WTC11 (cell line): ENCODE measurements at regions not wholly inside any gene's neighbourhood (a gene's known extent, or its start where the extent isn't known, plus 50 kb on each side); places are given as distances from the start of the nearest gene placed in this dataset.

Experiments
- ATAC-seq: fragments of 200-7000 bp; cut with Tn5 transposase; 2 replicates; pipeline ENCODE4 v1.10.0; 2021; ENCODE audit warnings: mild to moderate bottlenecking, moderate library complexity
- CTCF ChIA-PET: fragments of 300-600 bp; sonication (Branson Sonifier 250); formaldehyde crosslinking; loops from one replicate; lab custom pipeline; 2021; ENCODE audit warnings: antibody characterized with exemption; lab: Charles Lee
- POLR2A ChIA-PET: fragments of 350-600 bp; sonication (Branson Sonifier 250); formaldehyde crosslinking; loops from one replicate; lab custom pipeline; 2021; ENCODE audit warnings: antibody characterized with exemption; lab: Charles Lee
- DNase-seq: peaks from one replicate; pipeline ENCODE4 v3.0.0; 2021; ENCODE audit warnings: low spot score
- H3K27ac Mint-ChIP-seq: 2 replicates; pipeline ENCODE4 v1.8.0; 2021; ENCODE audit warnings: mixed read lengths
- H3K27me3 Mint-ChIP-seq: 2 replicates; pipeline ENCODE4 v1.8.0; 2021; ENCODE audit warnings: low read depth, mild to moderate bottlenecking, moderate library complexity, mixed read lengths
- H3K36me3 Mint-ChIP-seq: 2 replicates; pipeline ENCODE4 v1.8.0; 2021; ENCODE audit warnings: mixed read lengths
- H3K4me1 Mint-ChIP-seq: 2 replicates; pipeline ENCODE4 v1.8.0; 2022; ENCODE audit warnings: mixed read lengths
- H3K4me3 Mint-ChIP-seq: 2 replicates; pipeline ENCODE4 v1.8.0; 2021; ENCODE audit warnings: mild to moderate bottlenecking, moderate library complexity, mixed read lengths
- H3K9me3 Mint-ChIP-seq: 2 replicates; pipeline ENCODE4 v1.8.0; 2021; ENCODE audit warnings: mixed read lengths
- CREB1 ChIP-seq: sonication (generic); formaldehyde crosslinking; IDR thresholded peaks from 2 replicates; pipeline ENCODE4 v1.8.0; 2023; ENCODE audit warnings: mild to moderate bottlenecking, missing genetic modification reagents
- ESRRA ChIP-seq: sonication (generic); formaldehyde crosslinking; IDR thresholded peaks from 2 replicates; pipeline ENCODE4 v1.8.1; 2022; ENCODE audit warnings: mild to moderate bottlenecking, missing genetic modification reagents, borderline replicate concordance
- ETV6 ChIP-seq: sonication (generic); formaldehyde crosslinking; IDR thresholded peaks from 2 replicates; pipeline ENCODE4 v1.8.1; 2022; ENCODE audit warnings: mild to moderate bottlenecking, missing genetic modification reagents
- FOXJ3 ChIP-seq: sonication (generic); formaldehyde crosslinking; IDR thresholded peaks from 2 replicates; pipeline ENCODE4 v1.9.0; 2021; ENCODE audit warnings: missing genetic modification reagents, mild to moderate bottlenecking, borderline replicate concordance
- FOXK1 ChIP-seq: sonication (generic); formaldehyde crosslinking; IDR thresholded peaks from 2 replicates; pipeline ENCODE4 v1.8.0; 2022; ENCODE audit warnings: mild to moderate bottlenecking, moderate library complexity, missing genetic modification reagents
- GABPB1 ChIP-seq: sonication (generic); formaldehyde crosslinking; IDR thresholded peaks from 2 replicates; pipeline ENCODE4 v1.8.1; 2023; ENCODE audit warnings: mild to moderate bottlenecking, missing genetic modification reagents
- GTF2I ChIP-seq: fragments of 250-450 bp; sonication (Bioruptor Pico); conservative IDR thresholded peaks from 2 replicates; pipeline ENCODE4 v1.4.0; 2021; ENCODE audit warnings: mild to moderate bottlenecking
- JUN ChIP-seq: sonication (generic); formaldehyde crosslinking; IDR thresholded peaks from 2 replicates; pipeline ENCODE4 v1.8.0; 2023; ENCODE audit warnings: mild to moderate bottlenecking, missing genetic modification reagents
- NFYB ChIP-seq: sonication (generic); formaldehyde crosslinking; conservative IDR thresholded peaks from 2 replicates; pipeline ENCODE4 v1.8.0; 2022; ENCODE audit warnings: low read depth, missing genetic modification reagents
- RORB ChIP-seq: fragments of 250-450 bp; sonication (Bioruptor Pico); IDR thresholded peaks from 2 replicates; pipeline ENCODE4 v1.9.0; 2021; ENCODE audit warnings: mild to moderate bottlenecking
- SMAD3 ChIP-seq: sonication (generic); formaldehyde crosslinking; IDR thresholded peaks from 2 replicates; pipeline ENCODE4 v1.8.0; 2022; ENCODE audit warnings: missing genetic modification reagents, mild to moderate bottlenecking, borderline replicate concordance
- ZBTB43 ChIP-seq: sonication (generic); formaldehyde crosslinking; IDR thresholded peaks from 2 replicates; pipeline ENCODE4 v1.8.1; 2023; ENCODE audit warnings: mild to moderate bottlenecking, missing genetic modification reagents
- ZNF396 ChIP-seq: fragments of 250-450 bp; sonication (Bioruptor Pico); IDR thresholded peaks from 2 replicates; pipeline ENCODE4 v1.8.0; 2021; ENCODE audit warnings: mild to moderate bottlenecking, moderate library complexity, borderline replicate concordance
- TF ChIP-seq, protein P1 (sequence below): sonication (generic); formaldehyde crosslinking; IDR thresholded peaks from 2 replicates; pipeline ENCODE4 v1.8.0; 2023; ENCODE audit warnings: missing genetic modification reagents, mild to moderate bottlenecking, borderline replicate concordance
- TF ChIP-seq, protein P2 (sequence below): fragments of 250-450 bp; sonication (Bioruptor Pico); IDR thresholded peaks from 2 replicates; pipeline ENCODE4 v1.8.0; 2021; ENCODE audit warnings: mild to moderate bottlenecking
- TF ChIP-seq, protein P3 (sequence below): sonication (generic); formaldehyde crosslinking; IDR thresholded peaks from 2 replicates; pipeline ENCODE4 v1.8.0; 2022; ENCODE audit warnings: mild to moderate bottlenecking, missing genetic modification reagents
- TF ChIP-seq, protein P4 (sequence below): sonication (generic); formaldehyde crosslinking; IDR thresholded peaks from 2 replicates; pipeline ENCODE4 v1.8.0; 2022; ENCODE audit warnings: mild to moderate bottlenecking, missing genetic modification reagents

DNA sequence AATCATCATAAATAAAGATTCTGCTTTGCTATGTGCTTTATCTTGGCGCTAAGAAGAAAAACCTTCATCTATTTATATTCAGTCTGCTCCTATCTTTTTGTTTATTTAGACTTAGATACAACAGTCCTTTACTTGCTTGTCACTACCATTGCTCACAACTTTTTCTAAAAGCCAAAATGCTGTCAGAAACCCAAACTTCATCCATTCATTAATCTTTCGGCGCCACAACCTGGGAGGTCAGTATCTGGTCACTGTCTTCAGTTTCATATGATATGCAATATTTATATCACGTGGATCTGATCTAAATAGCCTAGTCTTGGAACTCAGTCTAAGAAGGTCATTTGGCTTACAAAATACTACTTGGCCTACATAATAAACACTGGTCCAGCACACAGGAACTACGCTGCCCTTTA lies 159.3 kb upstream of the TARS1 start (continued):
- TF ChIP-seq, protein P1, sequence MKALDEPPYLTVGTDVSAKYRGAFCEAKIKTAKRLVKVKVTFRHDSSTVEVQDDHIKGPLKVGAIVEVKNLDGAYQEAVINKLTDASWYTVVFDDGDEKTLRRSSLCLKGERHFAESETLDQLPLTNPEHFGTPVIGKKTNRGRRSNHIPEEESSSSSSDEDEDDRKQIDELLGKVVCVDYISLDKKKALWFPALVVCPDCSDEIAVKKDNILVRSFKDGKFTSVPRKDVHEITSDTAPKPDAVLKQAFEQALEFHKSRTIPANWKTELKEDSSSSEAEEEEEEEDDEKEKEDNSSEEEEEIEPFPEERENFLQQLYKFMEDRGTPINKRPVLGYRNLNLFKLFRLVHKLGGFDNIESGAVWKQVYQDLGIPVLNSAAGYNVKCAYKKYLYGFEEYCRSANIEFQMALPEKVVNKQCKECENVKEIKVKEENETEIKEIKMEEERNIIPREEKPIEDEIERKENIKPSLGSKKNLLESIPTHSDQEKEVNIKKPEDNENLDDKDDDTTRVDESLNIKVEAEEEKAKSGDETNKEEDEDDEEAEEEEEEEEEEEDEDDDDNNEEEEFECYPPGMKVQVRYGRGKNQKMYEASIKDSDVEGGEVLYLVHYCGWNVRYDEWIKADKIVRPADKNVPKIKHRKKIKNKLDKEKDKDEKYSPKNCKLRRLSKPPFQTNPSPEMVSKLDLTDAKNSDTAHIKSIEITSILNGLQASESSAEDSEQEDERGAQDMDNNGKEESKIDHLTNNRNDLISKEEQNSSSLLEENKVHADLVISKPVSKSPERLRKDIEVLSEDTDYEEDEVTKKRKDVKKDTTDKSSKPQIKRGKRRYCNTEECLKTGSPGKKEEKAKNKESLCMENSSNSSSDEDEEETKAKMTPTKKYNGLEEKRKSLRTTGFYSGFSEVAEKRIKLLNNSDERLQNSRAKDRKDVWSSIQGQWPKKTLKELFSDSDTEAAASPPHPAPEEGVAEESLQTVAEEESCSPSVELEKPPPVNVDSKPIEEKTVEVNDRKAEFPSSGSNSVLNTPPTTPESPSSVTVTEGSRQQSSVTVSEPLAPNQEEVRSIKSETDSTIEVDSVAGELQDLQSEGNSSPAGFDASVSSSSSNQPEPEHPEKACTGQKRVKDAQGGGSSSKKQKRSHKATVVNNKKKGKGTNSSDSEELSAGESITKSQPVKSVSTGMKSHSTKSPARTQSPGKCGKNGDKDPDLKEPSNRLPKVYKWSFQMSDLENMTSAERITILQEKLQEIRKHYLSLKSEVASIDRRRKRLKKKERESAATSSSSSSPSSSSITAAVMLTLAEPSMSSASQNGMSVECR (CRISPR knock-in tag) = no peak
- TF ChIP-seq FOXJ3 (CRISPR knock-in tag) = no peak
- TF ChIP-seq, protein P2, sequence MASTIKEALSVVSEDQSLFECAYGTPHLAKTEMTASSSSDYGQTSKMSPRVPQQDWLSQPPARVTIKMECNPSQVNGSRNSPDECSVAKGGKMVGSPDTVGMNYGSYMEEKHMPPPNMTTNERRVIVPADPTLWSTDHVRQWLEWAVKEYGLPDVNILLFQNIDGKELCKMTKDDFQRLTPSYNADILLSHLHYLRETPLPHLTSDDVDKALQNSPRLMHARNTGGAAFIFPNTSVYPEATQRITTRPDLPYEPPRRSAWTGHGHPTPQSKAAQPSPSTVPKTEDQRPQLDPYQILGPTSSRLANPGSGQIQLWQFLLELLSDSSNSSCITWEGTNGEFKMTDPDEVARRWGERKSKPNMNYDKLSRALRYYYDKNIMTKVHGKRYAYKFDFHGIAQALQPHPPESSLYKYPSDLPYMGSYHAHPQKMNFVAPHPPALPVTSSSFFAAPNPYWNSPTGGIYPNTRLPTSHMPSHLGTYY (CRISPR knock-in tag) = no peak
- TF ChIP-seq JUN = no peak
- no peak for TF ChIP-seq ZBTB43 (CRISPR knock-in tag)
- no peak for TF ChIP-seq ESRRA
- TF ChIP-seq, protein P3, sequence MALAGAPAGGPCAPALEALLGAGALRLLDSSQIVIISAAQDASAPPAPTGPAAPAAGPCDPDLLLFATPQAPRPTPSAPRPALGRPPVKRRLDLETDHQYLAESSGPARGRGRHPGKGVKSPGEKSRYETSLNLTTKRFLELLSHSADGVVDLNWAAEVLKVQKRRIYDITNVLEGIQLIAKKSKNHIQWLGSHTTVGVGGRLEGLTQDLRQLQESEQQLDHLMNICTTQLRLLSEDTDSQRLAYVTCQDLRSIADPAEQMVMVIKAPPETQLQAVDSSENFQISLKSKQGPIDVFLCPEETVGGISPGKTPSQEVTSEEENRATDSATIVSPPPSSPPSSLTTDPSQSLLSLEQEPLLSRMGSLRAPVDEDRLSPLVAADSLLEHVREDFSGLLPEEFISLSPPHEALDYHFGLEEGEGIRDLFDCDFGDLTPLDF (CRISPR knock-in tag) = no peak
- no peak for TF ChIP-seq RORB
- no peak for TF ChIP-seq FOXK1 (CRISPR knock-in tag)

GRCh38 chr5:33282157-33282556 lies 158.6 kb upstream of the TARS1 start:
- CTCF ChIA-PET = no interaction called here
- no peak for DNase-seq
- H3K4me1 Mint-ChIP-seq = 0 out of 2 replicates have a peak, but pooled peaks cover 2% of the 10 kb centered on the region
- no peak for ATAC-seq
- H3K9me3 Mint-ChIP-seq = no peaks in the 10 kb centered on the region
- H3K27ac Mint-ChIP-seq = no peak overlapping the region
- H3K4me3 Mint-ChIP-seq = no peak overlapping the region
- POLR2A ChIA-PET = no interaction called here
- no peaks in the 10 kb centered on the region for H3K36me3 Mint-ChIP-seq
- TF ChIP-seq ZNF396 (CRISPR knock-in tag) (no peak), SMAD3 (CRISPR knock-in tag) (no peak), GABPB1 (CRISPR knock-in tag) (no peak), CREB1 (CRISPR knock-in tag) (no peak), GTF2I (no peak), ETV6 (CRISPR knock-in tag) (no peak), NFYB (CRISPR knock-in tag) (no peak), ESRRA (no peak)
- TF ChIP-seq, protein P4, sequence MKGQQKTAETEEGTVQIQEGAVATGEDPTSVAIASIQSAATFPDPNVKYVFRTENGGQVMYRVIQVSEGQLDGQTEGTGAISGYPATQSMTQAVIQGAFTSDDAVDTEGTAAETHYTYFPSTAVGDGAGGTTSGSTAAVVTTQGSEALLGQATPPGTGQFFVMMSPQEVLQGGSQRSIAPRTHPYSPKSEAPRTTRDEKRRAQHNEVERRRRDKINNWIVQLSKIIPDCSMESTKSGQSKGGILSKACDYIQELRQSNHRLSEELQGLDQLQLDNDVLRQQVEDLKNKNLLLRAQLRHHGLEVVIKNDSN = no peak
- TF ChIP-seq, protein P2 (CRISPR knock-in tag) = no peak
- H3K27me3 Mint-ChIP-seq = no peaks in the 10 kb centered on the region
